NCI-H82 (cell line): ENCODE measurements at regions not wholly inside any gene's neighbourhood (a gene's known extent, or its start where the extent isn't known, plus 50 kb on each side); places are given as distances from the start of the nearest gene placed in this dataset.
A peak's percentile ranks its signal among the peaks of the same experiment; 100 is the strongest.

Source experiments
- DNase-seq: peaks from one replicate; lab custom pipeline; 2025; lab: John Stamatoyannopoulos, UW

DNA sequence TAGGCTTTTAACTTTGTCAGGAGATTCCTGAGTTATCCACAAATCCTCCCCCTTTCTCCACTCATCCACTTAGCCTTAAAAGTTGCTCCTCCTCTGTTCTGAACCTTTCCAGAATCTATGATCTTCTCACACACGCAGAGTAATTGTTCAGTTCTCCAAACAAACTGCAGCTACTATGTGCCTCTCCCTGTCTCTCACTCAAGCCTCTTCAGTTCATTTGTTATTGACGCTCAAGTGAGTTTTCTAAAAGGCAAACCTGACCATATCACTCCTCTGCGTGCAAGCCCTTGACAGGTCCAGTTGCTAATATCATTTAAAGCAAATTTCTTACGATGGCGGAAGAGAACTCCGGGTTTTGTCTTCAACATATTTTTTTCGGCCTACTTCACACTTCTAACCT, 1169.7 kb upstream of the TENM4 start:
- DNase-seq = no peak

- DNase-seq = no peak
Measured at GRCh38 chr11:80603472-80603871, 1162.6 kb upstream of the TENM4 start.

- no peak for DNase-seq
Measured at GRCh38 chr11:80598905-80599304, 1158.1 kb upstream of the TENM4 start.

DNA sequence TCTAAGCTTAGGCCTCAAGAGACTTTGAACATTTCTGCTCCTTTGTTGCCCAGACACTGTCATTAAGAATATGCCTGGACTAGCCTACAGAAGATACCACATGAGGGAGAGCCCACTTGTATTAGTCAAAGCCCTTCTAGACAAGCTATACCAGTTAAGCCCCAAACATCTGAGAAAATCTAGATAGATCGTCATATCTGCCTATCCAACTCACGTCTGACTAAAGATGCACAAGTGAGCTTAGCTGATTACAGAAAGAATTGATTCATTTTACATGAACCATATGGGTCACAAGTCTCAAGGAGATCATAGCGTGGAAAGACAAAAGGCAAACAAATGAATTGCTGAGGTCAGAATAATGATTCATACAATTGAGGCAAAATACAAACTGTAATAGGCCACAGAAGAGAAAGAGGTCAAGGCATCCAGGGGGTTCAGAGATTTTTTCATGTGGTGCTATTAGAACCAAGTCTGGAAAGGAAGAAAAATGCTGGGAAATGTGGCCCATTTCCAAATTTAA, 1155.5 kb upstream of the TENM4 start:
- peak; percentile 15 for DNase-seq

- peak; percentile 32 for DNase-seq
Measured at GRCh38 chr11:80595011-80595410, 1154.2 kb upstream of the TENM4 start.

DNA sequence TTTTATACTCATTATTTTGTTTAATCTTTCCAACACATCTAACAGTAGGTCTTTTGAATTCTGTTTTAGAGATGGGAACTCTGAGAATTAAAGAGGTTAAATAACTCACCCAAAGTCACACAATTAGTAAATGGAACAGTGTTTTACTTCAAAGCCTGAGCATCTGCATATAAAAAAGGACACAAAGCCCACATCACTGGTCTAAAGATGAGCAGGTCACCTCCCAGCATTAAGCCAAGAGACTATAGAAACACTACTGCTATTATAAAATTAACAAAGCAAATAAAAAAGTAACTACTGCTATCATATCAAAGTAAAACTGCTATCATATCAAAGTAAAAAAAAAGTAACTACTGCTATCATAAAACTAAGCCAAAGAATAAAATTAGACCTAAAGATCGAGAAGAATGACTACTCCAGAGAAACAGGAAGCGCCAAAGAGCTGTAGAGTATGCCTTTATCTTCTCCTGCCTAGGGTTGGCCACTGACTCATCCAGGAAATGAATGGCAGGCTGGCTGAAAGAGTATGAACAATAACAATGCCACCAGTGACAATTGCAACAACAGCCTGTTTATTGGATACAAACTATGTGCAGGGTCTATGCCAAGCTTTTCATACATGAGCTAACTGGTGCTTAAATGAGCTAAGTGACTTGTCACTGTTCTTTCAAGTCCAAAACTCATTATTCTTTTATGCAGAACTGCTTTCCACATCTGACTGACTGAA, 1153.0 kb upstream of the TENM4 start:
- no peak for DNase-seq

- no peak for DNase-seq
Measured at GRCh38 chr11:80592546-80592945, 1151.7 kb upstream of the TENM4 start.

- DNase-seq = no peak
Measured at GRCh38 chr11:80587906-80588305, 1147.1 kb upstream of the TENM4 start.

- DNase-seq = no peak
Measured at GRCh38 chr11:80586464-80586863, 1145.6 kb upstream of the TENM4 start.

- no peak for DNase-seq
Measured at GRCh38 chr11:80584661-80585060, 1143.8 kb upstream of the TENM4 start.

- DNase-seq = no peak
Measured at GRCh38 chr11:80569832-80570231, 1129.0 kb upstream of the TENM4 start.

- DNase-seq = no peak
Measured at GRCh38 chr11:80565231-80565630, 1124.4 kb upstream of the TENM4 start.

- DNase-seq = no peak
Measured at GRCh38 chr11:80562523-80563125, 1121.8 kb upstream of the TENM4 start.

- no peak for DNase-seq
Measured at GRCh38 chr11:80559942-80560341, 1119.1 kb upstream of the TENM4 start.

DNA sequence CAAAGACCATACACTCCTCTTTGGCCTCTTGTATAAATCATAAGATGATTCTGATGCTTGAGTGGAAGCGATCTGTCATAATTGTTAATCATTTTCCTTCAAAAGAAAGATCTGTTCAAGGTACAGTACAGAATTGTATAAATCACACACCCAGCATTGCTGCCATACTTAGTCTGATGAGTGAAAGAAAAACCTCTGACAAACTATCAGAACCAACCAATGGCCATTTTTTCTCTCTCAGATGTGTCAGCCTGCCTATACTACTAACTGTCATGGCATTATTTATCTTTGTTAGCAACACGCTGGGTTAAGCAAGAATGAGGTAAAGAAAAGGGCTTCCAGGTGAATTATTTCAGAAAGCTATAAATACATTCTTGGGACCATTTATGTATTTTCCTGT, 1112.7 kb upstream of the TENM4 start:
- no peak for DNase-seq

DNA sequence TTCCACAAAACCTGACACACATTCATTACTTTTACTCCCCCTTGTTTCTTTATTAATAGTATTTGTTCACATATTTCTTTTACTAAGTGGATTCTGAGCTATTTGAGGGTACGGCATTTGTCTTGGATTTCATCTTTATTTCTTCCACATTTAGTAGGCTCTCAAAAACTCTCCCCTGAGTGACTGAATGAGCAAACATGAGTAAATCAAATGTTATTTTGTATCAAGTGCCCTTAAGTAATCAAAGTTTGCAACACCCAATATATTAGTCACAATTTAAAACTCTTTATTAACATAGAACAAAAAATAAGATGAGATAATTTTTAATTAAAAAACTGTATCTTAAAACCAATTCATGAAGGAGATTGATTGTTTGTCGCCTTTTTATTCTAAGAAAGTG, 1101.9 kb upstream of the TENM4 start:
- DNase-seq = no peak

GRCh38 chr11:80538040-80538439, 1097.2 kb upstream of the TENM4 start:
- no peak for DNase-seq

DNA sequence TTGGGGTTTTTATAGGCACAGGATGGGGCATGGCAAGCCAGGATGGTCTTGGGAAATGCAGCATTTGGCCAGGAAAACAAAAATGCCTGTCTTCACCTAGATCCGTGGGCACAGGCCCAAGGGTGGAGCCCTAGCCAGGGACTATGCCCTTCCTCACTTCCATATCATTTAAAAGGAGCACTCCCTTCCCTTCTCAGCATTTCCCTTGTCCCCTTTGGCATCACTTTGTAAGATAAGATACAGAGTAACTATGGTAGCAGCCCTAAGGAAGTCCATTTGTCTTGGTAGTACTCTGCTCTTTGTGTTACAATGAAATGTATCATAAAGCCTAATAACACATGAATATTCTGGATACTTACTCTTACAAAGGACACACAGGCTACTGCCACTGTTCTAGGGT, 1092.6 kb upstream of the TENM4 start:
- no peak for DNase-seq

GRCh38 chr11:80532633-80533232, 1091.9 kb upstream of the TENM4 start:
- DNase-seq = no peak

GRCh38 chr11:80529726-80530125, 1088.9 kb upstream of the TENM4 start:
- DNase-seq = no peak

- DNase-seq = no peak
Measured at GRCh38 chr11:80525663-80526405, 1085.0 kb upstream of the TENM4 start.

DNA sequence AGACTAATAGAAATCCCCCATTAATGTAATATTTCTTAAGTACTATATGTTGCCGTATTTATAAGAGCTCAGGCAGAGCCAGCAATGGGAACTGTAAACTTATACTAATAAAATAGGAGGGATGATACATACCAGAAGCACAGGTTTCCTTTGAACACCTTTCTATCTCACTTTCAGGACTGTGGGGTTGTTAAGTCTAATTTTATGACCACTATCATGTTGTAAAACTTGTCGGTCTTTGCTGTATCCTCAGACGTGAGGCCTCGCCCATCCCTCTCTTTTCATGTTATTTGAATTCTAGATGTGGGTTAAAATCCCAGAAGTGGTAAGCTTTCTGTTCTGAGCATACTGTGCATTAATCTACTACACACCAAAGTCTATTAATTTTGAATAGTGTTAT, 1083.5 kb upstream of the TENM4 start:
- no peak for DNase-seq

- DNase-seq = no peak
Measured at GRCh38 chr11:80523057-80523456, 1082.2 kb upstream of the TENM4 start.
